GM23338 (cell line): ENCODE measurements at regions not wholly inside any gene's neighbourhood (a gene's known extent, or its start where the extent isn't known, plus 50 kb on each side); places are given as distances from the start of the nearest gene placed in this dataset.

Source experiments
- CREB1 ChIP-seq: fragments of 250-450 bp; sonication (Bioruptor Pico); IDR thresholded peaks from 2 replicates; pipeline ENCODE4 v1.5.0; 2020; ENCODE audit warnings: low read depth, mild to moderate bottlenecking, moderate library complexity
- EZH2 ChIP-seq: fragments of 200-600 bp; sonication (generic); IDR thresholded peaks from one replicate; pipeline ENCODE4 v1.8.0; 2017; ENCODE audit warnings: antibody characterized with exemption, mild to moderate bottlenecking, low read depth; ENCODE audit not compliant: unreplicated experiment
- EZH2phosphoT487 ChIP-seq: fragments of 200-600 bp; sonication (generic); IDR thresholded peaks from one replicate; pipeline ENCODE4 v1.8.1; 2018; ENCODE audit warnings: antibody characterized with exemption; ENCODE audit not compliant: unreplicated experiment
- JUNB ChIP-seq: IDR thresholded peaks from one replicate; pipeline ENCODE4 v1.6.1; 2016; ENCODE audit warnings: antibody characterized with exemption; ENCODE audit not compliant: unreplicated experiment
- POLR2AphosphoS5 ChIP-seq: IDR thresholded peaks from 2 replicates; pipeline ENCODE4 v1.6.1; 2016; ENCODE audit warnings: antibody characterized with exemption, low read depth
- REST ChIP-seq: IDR thresholded peaks from one replicate; pipeline ENCODE4 v1.6.1; 2018; ENCODE audit warnings: antibody characterized with exemption; ENCODE audit not compliant: unreplicated experiment
- STAT1 ChIP-seq: IDR thresholded peaks from one replicate; pipeline ENCODE4 v1.6.1; 2016; ENCODE audit warnings: antibody characterized with exemption; ENCODE audit not compliant: unreplicated experiment
- ZNF114 ChIP-seq: fragments of 250-450 bp; sonication (Bioruptor Pico); IDR thresholded peaks from 2 replicates; pipeline ENCODE4 v1.5.0; 2020; ENCODE audit warnings: mild to moderate bottlenecking, moderate library complexity
- ZNF331 ChIP-seq: fragments of 250-450 bp; sonication (Bioruptor Pico); IDR thresholded peaks from 2 replicates; pipeline ENCODE4 v1.5.0; 2020; ENCODE audit warnings: low read depth, mild to moderate bottlenecking, moderate library complexity
- TF ChIP-seq, protein P1 (sequence below), 2 experiments: fragments of 200-600 bp in 1 of 2; sonication (generic) in 1 of 2; conservative IDR thresholded peaks; 2 replicates each; pipeline versions ENCODE4 v1.5.1 to v1.6.1; 2016 to 2017; ENCODE audit warnings: antibody characterized with exemption in 2 of 2, low read depth in 2 of 2, mild to moderate bottlenecking in 2 of 2, moderate library complexity in 1 of 2
- TF ChIP-seq, protein P2 (sequence below): IDR thresholded peaks from 2 replicates; pipeline ENCODE4 v1.6.1; 2016; ENCODE audit warnings: antibody characterized with exemption

- TF ChIP-seq, protein P1, sequence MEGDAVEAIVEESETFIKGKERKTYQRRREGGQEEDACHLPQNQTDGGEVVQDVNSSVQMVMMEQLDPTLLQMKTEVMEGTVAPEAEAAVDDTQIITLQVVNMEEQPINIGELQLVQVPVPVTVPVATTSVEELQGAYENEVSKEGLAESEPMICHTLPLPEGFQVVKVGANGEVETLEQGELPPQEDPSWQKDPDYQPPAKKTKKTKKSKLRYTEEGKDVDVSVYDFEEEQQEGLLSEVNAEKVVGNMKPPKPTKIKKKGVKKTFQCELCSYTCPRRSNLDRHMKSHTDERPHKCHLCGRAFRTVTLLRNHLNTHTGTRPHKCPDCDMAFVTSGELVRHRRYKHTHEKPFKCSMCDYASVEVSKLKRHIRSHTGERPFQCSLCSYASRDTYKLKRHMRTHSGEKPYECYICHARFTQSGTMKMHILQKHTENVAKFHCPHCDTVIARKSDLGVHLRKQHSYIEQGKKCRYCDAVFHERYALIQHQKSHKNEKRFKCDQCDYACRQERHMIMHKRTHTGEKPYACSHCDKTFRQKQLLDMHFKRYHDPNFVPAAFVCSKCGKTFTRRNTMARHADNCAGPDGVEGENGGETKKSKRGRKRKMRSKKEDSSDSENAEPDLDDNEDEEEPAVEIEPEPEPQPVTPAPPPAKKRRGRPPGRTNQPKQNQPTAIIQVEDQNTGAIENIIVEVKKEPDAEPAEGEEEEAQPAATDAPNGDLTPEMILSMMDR (conservative IDR thresholded peaks at IDR 0.05; ENCODE audit: low read depth in 2 of 2): no peak
- TF ChIP-seq JUNB (no peak), POLR2AphosphoS5 (no peak), EZH2phosphoT487 (no peak), EZH2 (no peak), ZNF114 (CRISPR knock-in tag) (no peak), REST (no peak), CREB1 (CRISPR knock-in tag) (no peak), ZNF331 (CRISPR knock-in tag) (no peak), STAT1 (no peak)
- TF ChIP-seq, protein P2, sequence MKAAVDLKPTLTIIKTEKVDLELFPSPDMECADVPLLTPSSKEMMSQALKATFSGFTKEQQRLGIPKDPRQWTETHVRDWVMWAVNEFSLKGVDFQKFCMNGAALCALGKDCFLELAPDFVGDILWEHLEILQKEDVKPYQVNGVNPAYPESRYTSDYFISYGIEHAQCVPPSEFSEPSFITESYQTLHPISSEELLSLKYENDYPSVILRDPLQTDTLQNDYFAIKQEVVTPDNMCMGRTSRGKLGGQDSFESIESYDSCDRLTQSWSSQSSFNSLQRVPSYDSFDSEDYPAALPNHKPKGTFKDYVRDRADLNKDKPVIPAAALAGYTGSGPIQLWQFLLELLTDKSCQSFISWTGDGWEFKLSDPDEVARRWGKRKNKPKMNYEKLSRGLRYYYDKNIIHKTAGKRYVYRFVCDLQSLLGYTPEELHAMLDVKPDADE: no peak
Measured at GRCh38 chr12:65597527-65597926, 226.8 kb upstream of the HMGA2 start.
